HG03045 (cell line): ENCODE measurements at regions not wholly inside any gene's neighbourhood (a gene's known extent, or its start where the extent isn't known, plus 50 kb on each side); places are given as distances from the start of the nearest gene placed in this dataset.

Experiments
- ATAC-seq: cut with Tn5 transposase; IDR thresholded peaks from one replicate; pipeline ENCODE4 v1.9.1; 2021; ENCODE audit warnings: mild to moderate bottlenecking, moderate library complexity; ENCODE audit not compliant: unreplicated experiment

DNA sequence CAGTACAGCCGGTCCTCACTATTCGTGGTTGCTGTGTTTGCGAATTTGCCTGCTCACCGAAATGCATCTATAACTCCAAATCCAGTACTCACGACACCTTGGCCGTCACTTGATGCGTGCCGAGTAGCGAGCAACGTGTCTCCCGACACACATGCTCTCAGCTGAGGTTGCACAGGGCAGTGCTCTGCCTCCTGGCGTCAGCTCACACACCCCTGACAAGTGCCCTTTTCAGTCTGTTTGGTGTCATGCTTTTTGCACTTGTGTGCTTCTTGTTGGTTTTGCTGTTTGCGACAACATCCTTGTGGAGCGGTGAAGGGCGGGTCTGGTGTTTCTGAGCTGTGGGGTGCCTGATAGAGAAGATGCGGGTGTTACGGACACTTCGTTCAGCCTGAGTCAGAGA lies 110.4 kb upstream of the RFLNA start:
- ATAC-seq = no peak

DNA sequence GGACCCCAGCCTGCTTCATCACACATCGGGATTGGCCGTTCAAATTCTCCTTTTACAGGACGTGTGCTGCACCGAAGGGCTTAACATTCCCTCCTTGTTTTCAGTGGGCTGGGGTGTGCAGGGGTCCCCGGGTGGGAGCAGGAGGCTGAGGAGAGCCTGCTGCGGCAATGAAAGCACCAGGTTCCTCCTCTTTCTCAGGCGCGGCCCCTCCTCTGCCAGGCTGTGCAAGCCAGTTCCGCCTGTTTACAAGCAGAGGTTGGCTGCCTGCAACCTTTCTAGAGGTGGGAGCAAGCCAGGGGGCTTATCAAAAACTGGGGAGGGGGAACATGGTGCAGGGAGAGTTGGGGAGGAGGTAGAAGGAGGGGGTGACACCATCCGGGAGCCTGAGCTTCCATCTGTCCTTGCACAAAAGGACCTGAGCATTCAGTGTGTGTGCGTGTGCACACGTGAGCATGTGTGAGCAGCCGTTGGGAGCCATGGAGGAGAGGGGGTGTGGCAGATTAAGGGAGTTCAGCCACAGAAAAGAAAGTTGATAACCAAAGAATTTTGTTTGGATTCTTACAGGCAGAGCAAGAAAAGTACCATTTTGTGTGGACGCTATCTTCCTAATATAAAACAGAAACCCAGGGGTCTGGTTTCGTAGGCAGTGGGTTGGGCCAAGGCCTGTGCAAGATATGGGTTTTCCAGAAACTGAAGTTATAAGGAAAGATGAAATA lies 108.8 kb upstream of the RFLNA start:
- no peak for ATAC-seq

DNA sequence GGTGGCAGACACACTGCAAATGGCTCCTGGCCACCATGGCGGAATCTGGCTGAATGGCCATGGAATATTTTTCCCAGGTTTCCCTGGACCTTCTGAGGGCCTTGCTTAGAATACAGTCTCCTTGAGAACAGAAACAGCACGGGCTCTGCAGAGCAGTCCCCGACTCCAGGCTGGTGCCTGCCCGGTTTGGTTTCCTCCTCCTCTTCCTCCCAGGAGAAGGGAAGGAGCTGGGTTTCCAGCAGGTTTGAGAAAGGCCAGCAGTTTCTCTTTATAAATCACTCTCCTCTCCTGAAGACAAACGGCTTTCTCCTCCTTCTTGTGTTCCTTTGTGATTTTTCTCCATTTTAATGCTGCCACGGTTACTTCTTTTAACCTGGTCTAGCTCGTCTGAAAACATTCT lies 106.8 kb upstream of the RFLNA start:
- no peak for ATAC-seq

DNA sequence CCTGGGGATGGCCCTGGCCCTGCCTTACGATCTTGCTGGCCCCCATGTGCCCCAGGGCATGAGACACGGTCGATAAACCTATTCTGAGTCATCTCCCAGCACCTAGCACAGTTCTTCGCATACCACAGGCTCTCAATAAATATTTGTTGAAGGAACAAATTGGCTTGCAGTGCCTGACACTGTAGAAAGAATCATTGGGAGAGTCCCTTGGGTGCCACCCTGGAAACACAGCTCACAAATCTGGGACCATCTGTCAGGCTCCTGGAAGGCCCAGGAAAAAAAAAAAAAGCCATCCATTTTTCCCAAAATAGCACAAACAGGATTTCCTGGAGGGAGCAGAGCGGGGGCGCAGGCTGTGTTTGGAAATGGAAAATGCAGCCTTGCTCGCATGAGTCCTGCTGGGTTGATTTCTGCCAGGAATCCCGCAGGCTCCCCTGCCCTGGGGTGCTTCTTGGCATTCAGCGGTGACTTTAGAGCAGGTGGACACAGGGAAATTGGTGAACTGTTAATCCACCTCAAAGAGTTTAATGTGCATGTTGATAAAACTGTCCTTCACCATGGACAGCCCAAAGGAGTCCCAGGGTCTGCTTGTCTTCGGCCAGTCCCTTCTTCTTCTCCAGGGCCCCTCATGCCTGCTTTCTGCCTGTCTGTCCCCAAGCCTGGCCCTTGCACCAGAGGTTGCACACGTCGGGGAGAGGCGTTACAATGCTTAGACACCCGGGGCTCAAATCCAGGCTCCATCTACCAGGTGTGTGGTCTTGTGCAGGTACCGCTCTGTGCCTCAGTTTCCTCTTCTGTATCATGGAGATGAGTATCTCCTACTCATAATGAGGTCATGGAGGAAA lies 106.1 kb upstream of the RFLNA start:
- ATAC-seq = no peak

DNA sequence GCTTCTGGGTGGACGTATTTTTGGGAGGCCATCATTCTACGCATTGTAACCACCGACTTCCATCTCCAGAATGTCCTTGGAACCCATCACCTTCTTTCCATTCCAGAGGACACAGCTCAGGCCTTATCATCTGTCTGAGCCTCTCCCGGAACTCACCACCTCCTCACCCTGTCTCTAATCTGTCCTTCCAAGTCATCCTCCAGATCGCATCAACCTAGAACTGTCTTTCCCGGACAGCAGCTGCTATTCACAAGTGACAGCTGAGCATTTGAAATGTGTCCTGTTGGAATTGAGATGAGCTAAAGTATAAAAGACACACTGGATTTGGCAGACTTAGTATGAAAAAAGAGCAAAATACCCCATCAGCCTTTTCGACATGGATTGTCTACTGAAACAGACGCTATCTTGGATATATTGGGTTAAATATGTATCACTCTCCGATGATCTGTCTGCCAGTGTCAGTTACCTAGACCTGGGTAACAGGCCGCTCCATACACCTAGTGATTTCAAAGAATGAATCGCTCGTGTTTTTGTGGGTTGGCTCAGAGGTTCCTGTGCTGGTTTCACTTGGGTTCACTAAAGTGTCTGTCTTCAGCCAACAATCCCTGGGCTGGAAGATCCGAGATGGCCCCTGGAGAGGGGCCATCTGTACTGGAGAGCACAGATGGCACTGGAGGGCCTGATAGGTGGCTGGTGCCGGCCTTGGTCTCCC lies 104.4 kb upstream of the RFLNA start:
- ATAC-seq = no peak

DNA sequence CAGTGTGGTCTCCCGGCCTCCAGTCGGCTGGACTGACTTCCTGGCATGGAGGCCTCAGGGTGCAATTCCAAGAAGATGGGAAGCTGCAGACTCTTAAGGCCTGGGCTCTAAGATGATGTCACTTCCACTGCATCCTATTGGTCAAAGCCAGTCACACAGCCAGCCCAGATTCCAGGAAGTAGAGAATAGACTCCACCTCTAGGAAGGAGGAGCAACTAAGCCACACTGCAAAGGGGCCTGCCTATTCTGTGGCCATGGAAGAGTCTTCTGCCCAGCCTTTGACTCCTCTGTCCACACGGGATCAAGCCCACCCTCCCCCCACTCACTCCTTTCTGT lies 103.9 kb upstream of the RFLNA start:
- no peak for ATAC-seq

DNA sequence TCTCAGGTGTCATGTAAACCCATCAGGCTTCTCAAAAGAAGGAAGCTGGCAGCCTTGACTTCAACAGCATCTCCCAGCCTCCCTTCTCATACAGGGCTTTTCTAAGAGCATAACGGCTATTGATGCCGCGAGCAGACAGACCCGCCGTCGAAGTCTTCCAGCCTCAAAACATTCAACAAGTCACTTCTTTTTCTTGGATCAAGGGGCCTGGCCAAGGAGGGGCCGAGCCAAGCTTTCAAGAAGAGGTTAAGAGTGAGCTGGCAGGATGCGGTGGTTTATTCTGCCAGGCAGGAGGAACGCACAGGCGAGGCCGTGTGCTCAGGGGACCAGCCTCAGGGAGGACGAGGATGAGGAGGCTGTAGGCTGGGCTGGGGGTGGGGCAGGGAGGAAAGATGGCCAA lies 102.9 kb upstream of the RFLNA start:
- ATAC-seq = no peak

DNA sequence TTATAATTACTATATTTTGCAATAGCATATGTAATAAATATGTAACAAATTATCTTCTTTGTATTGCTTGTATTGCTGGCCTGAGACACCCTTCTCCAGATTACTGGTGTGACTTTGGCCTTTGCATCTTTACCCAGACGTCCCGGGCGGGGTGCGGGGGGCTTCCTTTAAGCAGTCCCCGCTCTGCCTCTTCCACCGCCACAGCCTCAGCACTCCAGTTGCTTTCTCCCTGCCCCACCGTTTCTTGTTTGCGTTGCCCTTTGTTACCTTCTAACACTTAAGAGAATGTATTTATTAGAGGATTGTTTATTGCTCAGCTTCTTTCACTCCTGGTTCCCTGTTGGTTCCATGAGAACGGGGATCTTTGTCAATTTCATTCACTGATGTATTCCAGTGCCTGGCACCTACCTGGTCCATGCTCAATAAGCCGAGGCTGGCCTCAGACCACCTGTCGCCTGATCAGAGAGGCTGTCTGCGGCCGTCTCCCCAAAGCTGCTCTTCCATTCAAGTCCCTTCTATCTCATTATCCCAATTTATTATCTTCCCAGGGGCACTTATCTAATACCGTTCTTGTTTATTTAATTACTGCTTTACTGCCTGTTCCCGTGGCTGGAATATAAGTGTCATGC lies 100.5 kb upstream of the RFLNA start:
- no peak for ATAC-seq

DNA sequence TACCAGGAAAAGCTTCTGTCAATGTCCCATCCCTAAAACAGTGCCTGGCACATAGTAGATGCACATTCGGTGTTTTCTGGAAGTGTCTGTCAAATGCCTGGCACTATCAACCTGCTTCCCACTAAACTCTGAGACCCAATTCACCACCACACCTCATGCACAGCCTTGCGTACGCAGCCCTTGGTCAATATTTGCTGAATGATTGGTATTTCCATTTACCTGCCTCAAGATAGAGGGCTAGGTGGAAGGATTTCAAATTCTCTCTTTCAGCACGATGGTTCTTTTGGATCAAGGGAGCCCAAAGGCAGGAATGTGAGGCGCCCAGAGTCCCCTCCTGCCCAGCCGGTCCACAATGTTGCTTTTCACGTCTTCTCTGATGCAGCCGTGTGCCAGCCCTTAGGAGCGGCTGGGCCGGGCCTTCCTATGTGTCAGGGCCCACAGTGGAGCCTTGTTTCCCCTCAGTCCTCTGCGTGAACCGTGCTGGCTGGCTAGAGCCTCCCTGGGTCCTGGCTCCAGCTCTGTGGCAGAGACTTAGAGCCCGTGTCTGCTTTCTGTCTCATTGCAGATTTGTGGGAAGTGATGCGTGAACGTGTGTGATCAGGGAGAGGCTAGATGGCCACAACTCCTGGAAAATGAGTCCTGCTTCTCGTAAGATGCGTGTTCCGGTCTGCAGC lies 99.9 kb upstream of the RFLNA start:
- ATAC-seq = no peak

DNA sequence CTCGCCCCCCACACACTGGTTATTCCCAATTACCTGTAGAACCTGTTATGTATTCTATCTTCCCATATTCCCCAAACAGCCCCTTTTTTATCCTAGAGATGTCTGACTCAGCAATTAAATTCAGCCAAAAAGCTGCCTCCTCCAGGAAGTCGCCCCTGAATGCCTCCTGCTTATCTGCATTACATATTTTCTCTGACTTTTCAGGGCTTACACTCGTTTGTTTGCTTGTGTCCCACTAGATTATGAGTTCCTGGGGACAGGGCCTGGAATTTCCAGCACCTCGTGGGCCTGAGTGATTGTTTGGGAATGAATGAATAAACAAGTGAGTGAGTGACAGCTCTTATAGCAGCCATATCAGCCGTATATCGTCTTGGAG lies 99.3 kb upstream of the RFLNA start:
- ATAC-seq = no peak

DNA sequence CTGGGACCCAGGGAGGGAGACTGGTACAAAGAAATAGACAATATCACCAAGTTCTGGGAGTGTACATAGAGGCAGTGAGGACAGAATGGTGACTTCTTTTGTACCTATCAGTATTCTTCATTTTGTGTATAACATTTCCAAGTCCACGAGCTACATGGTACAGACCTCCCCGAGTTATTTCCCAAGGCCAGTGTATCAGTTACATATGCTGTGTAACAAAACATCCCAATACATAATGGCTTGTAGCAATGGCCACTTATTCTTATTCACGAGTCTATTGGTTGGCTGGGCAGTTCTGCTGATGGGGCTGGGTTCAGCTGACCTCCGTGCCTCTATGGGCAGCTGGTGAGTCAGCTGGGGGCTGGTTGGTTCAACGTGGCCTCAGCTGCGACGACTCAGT lies 98.7 kb upstream of the RFLNA start:
- no peak for ATAC-seq

DNA sequence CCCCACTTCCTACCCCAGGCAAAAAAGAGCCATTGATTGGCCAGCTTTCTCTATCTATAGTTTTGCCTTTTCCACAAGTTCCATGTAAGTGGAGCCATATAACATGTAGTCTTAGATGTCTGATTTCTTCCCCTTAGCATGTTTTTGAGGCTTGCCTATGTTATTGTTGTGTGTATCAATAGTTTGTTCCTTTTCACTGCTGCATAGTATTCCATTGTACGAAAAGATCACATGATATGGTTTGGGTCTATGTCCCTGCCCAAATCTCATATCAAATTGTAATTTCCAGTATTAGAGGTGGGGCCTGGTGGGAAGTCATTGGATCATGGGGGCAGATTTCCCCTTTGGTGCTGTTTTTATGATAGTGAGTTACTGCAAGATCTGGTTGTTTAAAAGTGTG lies 93.6 kb upstream of the RFLNA start:
- no peak for ATAC-seq

DNA sequence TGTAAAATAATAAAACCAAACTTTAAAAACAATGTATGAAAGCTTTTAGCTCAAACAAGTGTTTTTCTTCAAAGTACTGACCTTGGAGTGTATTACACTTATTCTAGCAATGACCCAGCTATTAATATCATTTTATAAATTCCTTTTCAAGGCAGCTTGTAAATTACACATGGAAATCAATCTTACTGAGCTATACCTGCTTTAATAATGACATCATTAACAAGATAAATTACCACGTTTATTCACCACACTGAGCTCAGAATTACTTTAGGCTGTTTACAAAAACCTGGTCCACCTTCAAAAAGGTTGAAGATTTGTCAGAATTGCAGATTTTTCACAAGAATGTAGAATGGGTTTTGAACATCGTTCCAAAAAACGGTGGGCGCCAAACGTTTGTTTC lies 91.7 kb upstream of the RFLNA start:
- no peak for ATAC-seq

DNA sequence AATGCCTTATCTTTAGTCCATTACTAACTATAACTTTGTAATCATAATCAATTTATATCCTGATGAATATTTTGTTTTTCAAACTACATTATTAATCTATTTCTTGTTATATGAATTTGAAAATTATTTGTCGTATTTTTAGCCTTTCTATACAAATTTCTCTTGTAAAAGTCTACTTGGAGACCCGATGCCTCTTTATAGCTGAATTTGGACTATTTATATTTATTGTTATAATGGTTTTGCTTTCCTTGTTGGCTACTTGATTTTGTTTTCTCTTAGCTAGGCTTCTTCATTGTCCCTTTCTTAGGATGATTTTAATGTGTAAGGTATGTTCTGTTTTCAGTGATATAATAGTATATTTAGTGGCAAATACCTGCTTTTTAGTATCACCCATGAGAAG lies 89.5 kb upstream of the RFLNA start:
- no peak for ATAC-seq

DNA sequence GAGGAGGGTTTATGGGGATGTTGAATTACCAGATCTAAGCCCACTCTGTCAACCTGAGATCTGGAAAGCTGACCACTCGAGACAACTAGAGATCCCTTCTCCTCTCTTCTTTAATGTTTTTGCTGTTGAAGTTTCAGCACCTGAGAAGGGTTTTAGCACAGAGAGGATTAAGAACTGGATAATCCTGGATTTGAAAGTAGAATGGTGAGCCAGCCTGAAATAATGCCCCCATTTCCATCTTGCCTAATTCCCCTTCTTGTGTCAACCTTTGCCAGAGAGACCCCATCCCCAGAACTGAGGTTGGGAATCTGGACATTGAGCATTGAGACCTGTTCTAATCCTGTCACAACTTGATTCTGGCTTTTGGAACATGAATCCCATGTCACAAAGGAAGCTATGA lies 87.8 kb upstream of the RFLNA start:
- no peak for ATAC-seq

DNA sequence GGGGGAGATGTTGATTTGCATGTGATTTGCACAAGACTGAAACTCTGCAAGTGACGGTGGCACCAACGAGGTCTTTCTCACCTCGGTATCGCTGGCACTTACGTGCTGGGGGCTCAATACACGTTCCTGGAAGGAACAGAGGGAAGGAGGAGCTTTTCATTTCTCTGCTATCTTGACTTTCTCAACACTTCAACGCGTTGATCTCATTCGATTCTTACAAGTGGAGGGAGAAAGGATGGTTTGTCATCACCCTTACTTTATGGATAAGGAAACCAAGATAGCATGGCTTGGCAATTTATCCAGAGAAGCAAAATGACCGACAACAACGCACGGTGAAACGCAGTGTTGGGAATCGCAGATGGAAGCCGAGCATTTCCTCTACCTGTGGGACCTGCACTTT lies 87.3 kb upstream of the RFLNA start:
- ATAC-seq = no peak

DNA sequence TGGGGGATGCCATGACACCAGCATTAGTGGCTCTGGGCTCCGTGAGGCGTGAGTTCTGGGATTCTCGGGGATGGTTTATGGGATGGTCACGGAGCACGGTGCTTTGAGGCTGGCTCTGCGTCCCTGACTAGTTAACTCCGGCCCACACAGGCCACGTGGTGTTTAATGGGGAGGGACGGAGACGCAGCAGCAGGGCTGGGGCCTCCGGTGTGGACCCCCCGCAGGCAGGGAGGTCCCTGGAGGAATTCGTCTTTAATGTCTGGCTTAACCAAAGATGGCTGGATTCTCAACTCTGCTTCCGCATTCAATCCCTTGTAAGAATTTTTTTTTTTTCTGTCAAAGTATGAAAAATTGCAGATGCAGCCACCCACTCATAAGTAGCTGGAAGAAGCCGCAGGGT lies 86.4 kb upstream of the RFLNA start:
- no peak for ATAC-seq

DNA sequence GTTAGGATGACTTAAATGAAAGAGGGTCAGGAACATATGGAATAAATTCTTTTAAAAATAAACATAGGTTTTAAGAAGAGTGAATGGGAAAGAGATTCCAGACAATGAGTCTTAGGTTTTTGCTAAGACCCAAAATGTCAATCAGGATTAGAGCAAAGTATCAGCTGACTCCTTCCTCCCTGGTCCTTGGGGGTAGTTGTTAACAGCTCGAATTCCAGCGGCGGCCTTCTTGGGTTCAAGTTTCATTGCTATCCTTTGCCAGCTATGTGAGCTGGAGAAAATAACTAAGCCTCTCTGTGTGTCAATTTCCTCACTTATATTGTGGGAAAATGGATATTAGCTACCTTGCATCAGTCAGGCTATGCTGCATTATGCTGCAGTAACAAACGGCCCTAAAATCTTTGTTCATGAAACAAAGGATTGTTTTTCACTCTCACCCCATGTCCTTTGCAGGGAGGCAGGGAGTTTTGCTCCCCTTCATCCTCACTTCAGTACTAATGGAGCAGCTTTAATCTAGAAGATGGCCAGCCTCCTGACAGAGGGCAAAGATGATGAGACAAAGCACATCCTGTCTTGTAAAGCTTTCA lies 83.8 kb upstream of the RFLNA start:
- ATAC-seq = no peak

DNA sequence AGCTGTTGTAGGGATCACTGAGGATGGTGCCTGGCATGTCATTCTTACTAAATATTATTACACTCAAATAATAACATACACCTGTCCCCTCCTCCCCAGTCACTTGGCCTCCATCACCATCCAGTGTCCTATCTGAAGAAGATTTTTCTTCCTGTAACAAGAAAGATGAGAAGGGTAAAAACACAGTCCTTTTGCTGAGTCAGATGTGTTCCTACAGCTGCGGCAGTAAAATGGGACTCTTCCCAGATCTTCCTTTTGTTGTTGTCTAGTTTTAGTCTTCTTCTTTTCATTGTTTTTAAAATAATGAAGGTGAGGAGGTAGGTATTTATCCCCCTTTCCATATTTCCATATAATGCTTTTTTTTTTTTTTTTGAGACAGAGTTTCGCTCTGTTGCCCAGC lies 83.1 kb upstream of the RFLNA start:
- ATAC-seq = no peak

DNA sequence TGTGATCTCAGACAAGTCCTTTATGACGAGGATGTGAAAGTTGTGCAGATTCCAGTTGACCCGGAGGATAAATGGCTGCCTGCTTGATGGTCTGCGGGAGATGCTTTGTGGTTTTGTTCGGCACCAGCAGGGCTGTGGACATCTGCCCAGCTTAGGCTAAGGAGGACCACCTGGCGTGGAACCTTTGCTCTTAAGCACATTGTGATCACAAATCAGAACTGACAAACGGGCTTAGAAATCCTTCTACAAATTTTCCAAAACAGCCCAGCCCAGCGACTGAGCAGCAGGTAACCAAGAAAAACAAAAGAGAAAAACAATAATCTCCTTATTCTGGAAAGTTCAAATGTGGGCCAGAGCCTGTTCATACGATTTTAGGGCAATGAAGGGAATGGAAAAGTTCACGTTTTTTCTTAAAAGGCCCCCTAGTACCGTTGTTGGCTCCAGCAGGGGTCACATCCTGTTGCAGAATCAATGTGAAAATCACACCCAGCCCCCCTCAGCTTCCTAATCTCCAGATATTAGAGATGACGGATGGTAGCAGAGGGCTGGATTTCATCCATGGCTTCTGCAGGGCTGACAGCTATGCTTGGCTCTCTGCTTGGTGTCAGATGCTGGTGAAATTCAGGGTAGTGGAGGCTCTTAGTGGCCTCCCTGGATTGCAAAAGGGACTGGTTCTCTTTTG lies 81.1 kb upstream of the RFLNA start:
- ATAC-seq = no peak
